ENCODE measurements at regions not wholly inside any gene's neighbourhood (a gene's known extent, or its start where the extent isn't known, plus 50 kb on each side); places are given as distances from the start of the nearest gene placed in this dataset.
A peak's percentile ranks its signal among the peaks of the same experiment; 100 is the strongest.
"Not testable (repeated sequence)": the region's sequence is repeated elsewhere in the genome, so short reads cannot be mapped to it uniquely, and the experiment has no call there.

GRCh38 chr4:33751050-33751449, 2493.3 kb downstream of the ARAP2 start:
- Histone ChIP-seq H3K36me3 (no peaks in the 10 kb centered on the region), H3K9me3 (replicated peaks) (no peaks in the 10 kb centered on the region), H3K27me3 (no peaks in the 10 kb centered on the region), H3K4me1 (0 out of 2 replicates have a peak, but pooled peaks cover 2% of the 10 kb centered on the region), H3K4me3 (no peak overlapping the region), H3K27ac (no peak overlapping the region)
- no peak for DNase-seq

DNA sequence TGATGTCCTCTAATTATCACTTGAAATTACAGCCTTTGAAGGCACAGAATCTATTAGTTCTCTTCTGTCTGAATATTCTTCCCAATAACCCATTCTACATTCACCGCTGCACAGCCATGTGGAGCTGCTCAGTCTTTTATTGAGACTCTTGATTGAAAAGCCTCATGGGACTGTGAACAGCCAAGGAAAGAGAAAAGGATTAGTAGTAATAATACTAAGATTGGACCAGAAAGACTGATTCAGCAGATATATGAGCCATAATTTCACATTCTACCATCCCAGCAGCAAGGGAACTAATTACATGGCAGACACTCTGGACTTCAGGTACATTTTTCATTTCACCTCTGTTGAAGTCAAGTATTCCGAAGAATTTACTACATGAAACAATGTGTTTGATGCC, 2471.7 kb downstream of the ARAP2 start:
- no peaks in the 10 kb centered on the region for H3K36me3 ChIP-seq
- H3K4me3 ChIP-seq = no peak overlapping the region
- DNase-seq = no peak
- H3K4me1 ChIP-seq = no peaks in the 10 kb centered on the region
- H3K27me3 ChIP-seq = no peaks in the 10 kb centered on the region
- no peak overlapping the region for H3K27ac ChIP-seq
- H3K9me3 ChIP-seq (replicated peaks) = no peaks in the 10 kb centered on the region

DNA sequence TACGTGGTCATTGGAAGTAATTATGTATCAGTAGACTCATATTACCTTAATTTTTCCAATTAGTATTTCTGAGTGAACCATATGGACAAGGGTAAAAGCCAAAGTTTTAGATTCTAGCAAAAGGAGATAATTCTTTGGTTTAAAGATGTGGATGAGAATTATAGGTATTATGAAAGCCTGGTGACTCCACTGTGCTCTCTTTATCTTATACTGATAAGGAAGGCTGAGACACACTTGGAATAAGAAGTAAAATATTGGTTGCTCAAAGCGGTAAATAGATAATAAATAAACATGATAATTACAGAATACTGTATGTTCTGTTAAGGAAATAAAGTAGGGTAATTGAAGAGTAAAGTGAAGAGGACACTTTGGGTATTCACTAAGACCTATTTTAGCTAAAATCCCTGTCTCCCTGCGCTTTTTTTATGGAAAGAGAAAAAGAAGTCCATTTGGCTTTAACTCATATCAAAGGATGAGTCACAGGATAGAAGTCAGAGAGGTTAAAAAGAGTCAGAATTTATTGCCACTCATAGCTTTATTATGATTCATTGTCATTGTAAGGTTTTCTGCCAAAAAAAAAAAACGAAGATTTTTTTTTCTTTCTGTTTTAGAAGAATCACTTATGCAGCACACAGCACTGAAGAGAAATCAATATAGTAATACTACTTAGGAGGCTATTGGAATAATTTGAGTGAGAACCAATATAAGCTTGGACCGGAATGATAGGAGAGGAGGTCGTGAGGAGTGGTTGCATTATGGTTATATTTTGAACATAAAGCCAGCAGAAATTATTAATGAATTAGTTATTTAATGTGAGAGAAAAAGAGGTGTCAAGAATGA, 2463.1 kb downstream of the ARAP2 start:
- no peaks in the 10 kb centered on the region for H3K9me3 ChIP-seq (replicated peaks)
- H3K27me3 ChIP-seq = no peaks in the 10 kb centered on the region
- no peak overlapping the region for H3K27ac ChIP-seq
- H3K4me3 ChIP-seq = no peak overlapping the region
- H3K36me3 ChIP-seq = no peaks in the 10 kb centered on the region
- no peaks in the 10 kb centered on the region; the same call in 1 of the 2 replicates for H3K4me1 ChIP-seq
- DNase-seq = no peak

- Histone ChIP-seq H3K9me3 (replicated peaks) (no peaks in the 10 kb centered on the region), H3K4me3 (no peak overlapping the region), H3K27me3 (no peaks in the 10 kb centered on the region), H3K4me1 (no peaks in the 10 kb centered on the region; the same call in 1 of the 2 replicates), H3K27ac (no peak overlapping the region), H3K36me3 (no peaks in the 10 kb centered on the region)
- no peak for DNase-seq
Measured at GRCh38 chr4:33785843-33786242, 2458.5 kb downstream of the ARAP2 start.

GRCh38 chr4:33802578-33802977, 2441.7 kb downstream of the ARAP2 start:
- no peak for DNase-seq
- no peak overlapping the region for H3K4me3 ChIP-seq
- no peak overlapping the region for H3K27ac ChIP-seq

DNA sequence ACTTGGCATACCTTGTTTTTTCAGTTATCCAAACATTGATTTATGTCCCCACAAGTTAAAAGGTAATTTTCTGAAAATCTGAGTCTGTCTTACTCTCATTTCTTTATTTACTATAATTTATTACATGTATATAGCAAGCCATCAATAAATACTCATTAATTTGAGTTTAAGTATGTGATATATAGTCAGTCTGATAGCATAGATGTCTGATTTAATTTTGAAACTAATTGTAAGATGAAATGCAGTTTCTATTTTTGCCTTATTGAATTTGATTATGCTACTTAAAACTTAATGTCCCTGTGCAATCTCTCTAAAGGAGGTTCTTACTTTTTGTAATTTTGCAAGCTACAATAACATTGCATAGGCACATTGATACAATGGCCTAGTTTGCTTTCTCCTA, 2418.6 kb downstream of the ARAP2 start:
- Histone ChIP-seq H3K4me3 (no peak overlapping the region), H3K27ac (no peak overlapping the region), H3K36me3 (no peaks in the 10 kb centered on the region), H3K4me1 (peaks cover 3% of the 10 kb centered on the region; the same call in 1 of the 2 replicates), H3K9me3 (replicated peaks) (no peaks in the 10 kb centered on the region), H3K27me3 (no peaks in the 10 kb centered on the region)
- DNase-seq = no peak

More at GRCh38 chr4:33802578-33802977, 2441.7 kb downstream of the ARAP2 start:
- H3K36me3 ChIP-seq = no peaks in the 10 kb centered on the region
- no peaks in the 10 kb centered on the region for H3K9me3 ChIP-seq (replicated peaks)
- peaks cover 3% of the 10 kb centered on the region for H3K4me1 ChIP-seq
- no peaks in the 10 kb centered on the region for H3K27me3 ChIP-seq

GRCh38 chr4:33829356-33829755, 2415.0 kb downstream of the ARAP2 start:
- H3K9me3 ChIP-seq (replicated peaks); H3K4me3 ChIP-seq; DNase-seq; H3K36me3 ChIP-seq; H3K27ac ChIP-seq; H3K27me3 ChIP-seq: not testable (repeated sequence)
- H3K4me1 ChIP-seq = peaks cover 11% of the 10 kb centered on the region; the same call in 1 of the 2 replicates

DNA sequence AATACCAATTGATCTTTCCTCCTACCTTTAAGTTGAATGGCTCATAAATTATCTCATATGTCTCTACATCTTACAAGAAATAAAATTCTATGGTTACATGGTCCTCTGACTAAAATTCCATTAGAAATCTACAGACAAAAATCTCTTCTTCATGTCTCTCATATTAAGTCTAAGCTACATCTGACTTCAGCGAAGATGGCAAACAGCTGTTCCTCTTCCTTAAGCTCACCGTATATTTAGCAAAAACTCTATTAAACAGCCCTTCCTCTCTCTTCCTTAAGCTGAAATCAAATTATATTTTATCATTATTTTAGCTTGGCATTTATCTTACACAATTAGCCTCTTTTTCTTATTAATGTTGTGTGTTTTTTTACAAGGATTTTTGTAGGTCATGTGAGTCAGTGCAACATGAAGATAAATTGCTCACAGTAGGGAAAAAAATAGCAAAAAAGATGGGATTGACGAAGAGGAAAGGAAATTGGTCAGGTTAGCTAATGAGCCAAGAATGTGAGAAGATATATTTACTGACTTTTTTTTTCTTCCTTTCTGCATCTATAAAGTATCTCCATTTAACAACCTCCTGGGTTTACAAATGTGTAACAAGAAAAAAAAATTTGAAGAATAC, 2412.8 kb downstream of the ARAP2 start:
- peaks cover 13% of the 10 kb centered on the region; the same call in 1 of the 2 replicates for H3K4me1 ChIP-seq
- no peak overlapping the region for H3K4me3 ChIP-seq
- H3K9me3 ChIP-seq (replicated peaks) = no peaks in the 10 kb centered on the region
- DNase-seq = peak in 1 of 2 experiments; percentile 19
- H3K27me3 ChIP-seq = no peaks in the 10 kb centered on the region
- H3K27ac ChIP-seq = peak overlapping the region; percentile 23; the same call in 1 of the 2 replicates
- H3K36me3 ChIP-seq = no peaks in the 10 kb centered on the region

- Histone ChIP-seq H3K4me1 (peaks cover 16% of the 10 kb centered on the region; the same call in 1 of the 2 replicates), H3K9me3 (replicated peaks) (peaks cover 11% of the 10 kb centered on the region)
- not testable (repeated sequence) for H3K4me3 ChIP-seq, H3K36me3 ChIP-seq, H3K27ac ChIP-seq, DNase-seq, H3K27me3 ChIP-seq
Measured at GRCh38 chr4:33835764-33836163, 2408.6 kb downstream of the ARAP2 start.

DNA sequence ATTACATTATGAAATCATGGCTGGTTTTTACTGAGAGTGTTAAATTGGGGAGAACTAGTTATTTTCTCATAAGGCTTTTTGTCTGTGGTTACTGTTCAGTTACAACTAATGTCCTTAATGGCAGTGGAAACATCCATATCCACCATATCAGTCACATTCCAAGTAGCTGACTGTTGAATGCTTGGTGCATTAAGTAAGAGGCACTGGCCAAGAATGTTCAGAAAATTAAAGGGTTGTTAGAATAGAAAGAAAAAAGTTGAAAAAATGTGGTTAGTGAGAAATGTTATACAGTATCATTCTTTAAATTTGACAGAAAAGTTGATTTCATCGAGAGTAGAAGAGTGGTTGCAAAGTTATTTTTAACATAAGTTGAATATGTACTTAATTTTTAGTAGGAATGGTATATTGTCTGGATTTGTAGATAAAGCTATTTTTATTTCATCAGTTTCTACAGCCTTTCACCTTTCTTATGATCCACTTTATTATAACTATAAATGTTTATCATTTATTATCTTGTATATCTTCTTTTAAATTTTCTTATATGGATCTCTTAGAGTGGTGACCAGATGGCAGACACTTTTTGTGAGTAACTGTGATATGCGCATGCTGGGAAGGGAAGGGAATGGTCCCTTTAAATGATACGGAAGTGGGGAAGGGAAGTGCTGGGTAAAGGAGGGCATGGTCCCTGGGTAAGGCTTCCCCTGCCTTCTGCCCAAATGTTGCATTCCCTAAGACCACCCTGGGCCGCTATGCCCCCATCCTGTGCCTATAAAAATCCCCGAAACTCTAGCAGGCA, 2407.1 kb downstream of the ARAP2 start:
- DNase-seq = peak; percentile 5 to 34
- no peaks in the 10 kb centered on the region for H3K27me3 ChIP-seq
- H3K27ac ChIP-seq = peak overlapping the region; percentile 61
- peaks cover 11% of the 10 kb centered on the region; the same call in 1 of the 2 replicates for H3K4me1 ChIP-seq
- no peaks in the 10 kb centered on the region for H3K36me3 ChIP-seq
- no peak overlapping the region for H3K4me3 ChIP-seq
- peaks cover 11% of the 10 kb centered on the region for H3K9me3 ChIP-seq (replicated peaks)

DNA sequence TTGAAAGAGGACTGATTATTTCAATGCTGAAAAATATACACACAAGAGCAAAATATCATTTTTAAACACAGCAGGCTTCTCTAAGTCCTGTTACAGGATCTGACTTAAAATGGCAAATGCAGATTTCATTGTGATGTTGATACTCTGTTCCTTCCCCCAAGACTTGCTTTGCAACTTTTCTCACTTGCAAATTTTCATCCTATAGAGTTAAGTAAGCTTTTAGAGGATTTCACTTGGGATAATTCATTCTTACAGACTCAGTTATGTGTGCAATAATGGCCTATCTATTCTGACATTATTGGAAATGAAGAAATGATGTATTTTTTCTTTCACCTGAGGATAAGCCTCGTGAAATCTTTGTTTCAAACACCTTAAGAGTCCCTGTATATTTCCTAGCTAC, 2403.2 kb downstream of the ARAP2 start:
- no peak for DNase-seq
- H3K27me3 ChIP-seq = no peaks in the 10 kb centered on the region
- peaks cover 6% of the 10 kb centered on the region; the same call in 1 of the 2 replicates for H3K4me1 ChIP-seq
- no peaks in the 10 kb centered on the region for H3K36me3 ChIP-seq
- peaks cover 15% of the 10 kb centered on the region for H3K9me3 ChIP-seq (replicated peaks)
- no peak overlapping the region for H3K4me3 ChIP-seq
- no peak overlapping the region for H3K27ac ChIP-seq

GRCh38 chr4:33850371-33850902, 2393.9 kb downstream of the ARAP2 start:
- Histone ChIP-seq H3K4me1 (no peaks in the 10 kb centered on the region), H3K27me3 (no peaks in the 10 kb centered on the region), H3K4me3 (no peak overlapping the region), H3K9me3 (replicated peaks) (peaks cover 5% of the 10 kb centered on the region; the same call in 1 of the 2 replicates), H3K27ac (no peak overlapping the region), H3K36me3 (no peaks in the 10 kb centered on the region)
- DNase-seq = no peak

GRCh38 chr4:33853670-33854069, 2390.6 kb downstream of the ARAP2 start:
- H3K4me3 ChIP-seq; H3K9me3 ChIP-seq (replicated peaks); H3K27ac ChIP-seq; H3K4me1 ChIP-seq; DNase-seq; H3K27me3 ChIP-seq; H3K36me3 ChIP-seq: not testable (repeated sequence)

DNA sequence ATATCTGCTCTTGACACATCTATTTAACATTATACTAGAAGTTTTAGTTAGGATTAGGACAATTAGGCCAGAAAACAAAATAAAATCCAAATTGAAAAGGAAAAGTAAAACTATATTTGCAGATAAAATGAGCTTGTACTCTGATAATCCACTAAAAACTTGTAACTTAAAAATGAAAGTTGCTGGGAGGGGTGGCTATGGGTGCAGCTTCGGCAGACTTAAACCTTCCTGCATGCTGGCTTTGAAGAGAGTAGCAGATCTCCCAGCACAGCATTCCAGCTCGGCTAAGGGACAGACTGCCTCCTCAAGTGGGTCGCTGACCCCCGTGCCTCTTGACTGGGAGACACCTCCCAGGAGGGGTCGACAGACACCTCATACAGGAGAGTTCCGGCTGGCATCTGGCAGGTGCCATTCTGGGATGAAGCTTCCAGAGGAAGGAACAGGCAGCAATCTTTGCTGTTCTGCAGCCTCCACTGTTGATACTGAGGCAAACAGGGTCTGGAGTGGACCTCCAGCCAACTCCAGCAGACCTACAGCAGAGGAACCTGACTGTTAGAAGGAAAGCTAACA, 2379.9 kb downstream of the ARAP2 start:
- Histone ChIP-seq H3K4me1 (no peaks in the 10 kb centered on the region; the same call in 1 of the 2 replicates), H3K36me3 (no peaks in the 10 kb centered on the region), H3K27ac (no peak overlapping the region), H3K4me3 (no peak overlapping the region), H3K27me3 (no peaks in the 10 kb centered on the region), H3K9me3 (replicated peaks) (no peaks in the 10 kb centered on the region)
- DNase-seq = no peak
